ENCODE measurements at regions not wholly inside any gene's neighbourhood (a gene's known extent, or its start where the extent isn't known, plus 50 kb on each side); places are given as distances from the start of the nearest gene placed in this dataset.
"Not testable (repeated sequence)": the region's sequence is repeated elsewhere in the genome, so short reads cannot be mapped to it uniquely, and the experiment has no call there.

- Histone ChIP-seq H3K27ac (ENCODE audit: low read length) (no peak overlapping the region), H3K4me1 (ENCODE audit: low read length) (no peaks in the 10 kb centered on the region), H4K20me1 (ENCODE audit: insufficient read depth, low read length) (no peaks in the 10 kb centered on the region), H3K27me3 (ENCODE audit: low read depth, low read length) (no peaks in the 10 kb centered on the region), H3K9me3 (ENCODE audit: insufficient read depth, low read length) (no peaks in the 10 kb centered on the region), H3K79me2 (ENCODE audit: low read length) (no peaks in the 10 kb centered on the region), H3K4me3 (ENCODE audit: low read length) (no peak overlapping the region), H3K4me2 (ENCODE audit: low read length) (no peak overlapping the region), H3K9ac (ENCODE audit: low read length) (no peak overlapping the region), H3K36me3 (replicated peaks; ENCODE audit: low read depth, low read length) (no peaks in the 10 kb centered on the region), H2AFZ (ENCODE audit: low read depth, low read length) (no peak overlapping the region)
- no peak for TF ChIP-seq EZH2phosphoT487 (IDR thresholded peaks at IDR 0.05; ENCODE audit: low read depth)
- TF ChIP-seq, protein P1, sequence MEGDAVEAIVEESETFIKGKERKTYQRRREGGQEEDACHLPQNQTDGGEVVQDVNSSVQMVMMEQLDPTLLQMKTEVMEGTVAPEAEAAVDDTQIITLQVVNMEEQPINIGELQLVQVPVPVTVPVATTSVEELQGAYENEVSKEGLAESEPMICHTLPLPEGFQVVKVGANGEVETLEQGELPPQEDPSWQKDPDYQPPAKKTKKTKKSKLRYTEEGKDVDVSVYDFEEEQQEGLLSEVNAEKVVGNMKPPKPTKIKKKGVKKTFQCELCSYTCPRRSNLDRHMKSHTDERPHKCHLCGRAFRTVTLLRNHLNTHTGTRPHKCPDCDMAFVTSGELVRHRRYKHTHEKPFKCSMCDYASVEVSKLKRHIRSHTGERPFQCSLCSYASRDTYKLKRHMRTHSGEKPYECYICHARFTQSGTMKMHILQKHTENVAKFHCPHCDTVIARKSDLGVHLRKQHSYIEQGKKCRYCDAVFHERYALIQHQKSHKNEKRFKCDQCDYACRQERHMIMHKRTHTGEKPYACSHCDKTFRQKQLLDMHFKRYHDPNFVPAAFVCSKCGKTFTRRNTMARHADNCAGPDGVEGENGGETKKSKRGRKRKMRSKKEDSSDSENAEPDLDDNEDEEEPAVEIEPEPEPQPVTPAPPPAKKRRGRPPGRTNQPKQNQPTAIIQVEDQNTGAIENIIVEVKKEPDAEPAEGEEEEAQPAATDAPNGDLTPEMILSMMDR (IDR thresholded peaks at IDR 0.05; ENCODE audit: low read depth, low read length) = no peak
Observed at GRCh38 chr20:26279238-26279637, 582.6 kb upstream of the ZNF337 start.

- H3K36me3 ChIP-seq (replicated peaks; ENCODE audit: low read depth, low read length) = no peaks in the 10 kb centered on the region
- no peak overlapping the region for H2AFZ ChIP-seq (ENCODE audit: low read depth, low read length)
- no peaks in the 10 kb centered on the region for H3K79me2 ChIP-seq (ENCODE audit: low read length)
- H3K4me2 ChIP-seq (ENCODE audit: low read length) = no peak overlapping the region
- no peaks in the 10 kb centered on the region for H3K4me1 ChIP-seq (ENCODE audit: low read length)
- no peak overlapping the region for H3K27ac ChIP-seq (ENCODE audit: low read length)
- TF ChIP-seq EZH2phosphoT487 (IDR thresholded peaks at IDR 0.05; ENCODE audit: low read depth) = no peak
- TF ChIP-seq, protein P1 (IDR thresholded peaks at IDR 0.05; ENCODE audit: low read depth, low read length) = no peak
- no peaks in the 10 kb centered on the region for H3K27me3 ChIP-seq (ENCODE audit: low read depth, low read length)
- H3K9me3 ChIP-seq (ENCODE audit: insufficient read depth, low read length) = no peaks in the 10 kb centered on the region
- H3K4me3 ChIP-seq (ENCODE audit: low read length) = no peak overlapping the region
- no peak overlapping the region for H3K9ac ChIP-seq (ENCODE audit: low read length)
- no peaks in the 10 kb centered on the region for H4K20me1 ChIP-seq (ENCODE audit: insufficient read depth, low read length)
Observed at GRCh38 chr20:26277339-26277738, 580.7 kb upstream of the ZNF337 start.

DNA sequence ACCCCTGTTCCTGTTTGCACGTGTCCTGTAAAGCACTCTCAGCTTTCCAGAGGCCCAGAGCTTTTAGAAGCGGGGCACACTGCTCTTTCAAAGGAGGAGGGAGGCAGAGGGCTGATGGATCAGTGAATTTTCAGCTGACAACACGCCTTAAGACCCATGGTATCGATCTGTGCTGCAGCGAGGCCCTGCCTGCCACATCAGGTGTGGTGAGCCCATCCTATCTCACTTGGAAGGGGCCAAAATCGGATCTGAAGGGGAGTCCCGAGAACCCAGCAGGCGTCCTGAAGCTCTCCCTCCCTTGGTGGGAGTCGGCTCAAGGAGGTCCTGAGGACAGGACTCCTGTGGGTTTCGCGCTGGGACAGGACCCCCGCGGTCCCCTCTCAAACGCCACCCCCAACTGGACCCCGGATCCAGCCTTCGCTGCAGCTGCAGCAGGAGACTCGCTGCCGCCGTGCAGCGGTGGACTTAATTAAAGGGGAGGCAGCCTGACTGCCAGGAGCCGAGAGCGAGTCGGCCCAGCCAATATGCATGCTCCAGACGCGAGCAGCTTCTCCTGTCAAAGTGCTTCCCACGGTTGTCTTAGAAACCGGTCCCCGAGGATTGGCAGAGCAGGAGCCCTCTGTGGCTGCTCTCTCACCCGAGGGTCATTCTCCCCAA, 580.0 kb upstream of the ZNF337 start:
- no peaks in the 10 kb centered on the region for H3K9me3 ChIP-seq (ENCODE audit: insufficient read depth, low read length)
- no peaks in the 10 kb centered on the region for H3K4me1 ChIP-seq (ENCODE audit: low read length)
- H3K36me3 ChIP-seq (replicated peaks; ENCODE audit: low read depth, low read length) = no peaks in the 10 kb centered on the region
- H3K27me3 ChIP-seq (ENCODE audit: low read depth, low read length) = no peaks in the 10 kb centered on the region
- no peaks in the 10 kb centered on the region for H4K20me1 ChIP-seq (ENCODE audit: insufficient read depth, low read length)
- H3K79me2 ChIP-seq (ENCODE audit: low read length) = no peaks in the 10 kb centered on the region
- TF ChIP-seq, protein P1 (IDR thresholded peaks at IDR 0.05; ENCODE audit: low read depth, low read length) = no peak
- TF ChIP-seq EZH2phosphoT487 (IDR thresholded peaks at IDR 0.05; ENCODE audit: low read depth) = no peak
- H3K4me3 ChIP-seq (ENCODE audit: low read length) = no peak overlapping the region
- H3K4me2 ChIP-seq (ENCODE audit: low read length) = no peak overlapping the region
- H2AFZ ChIP-seq (ENCODE audit: low read depth, low read length) = no peak overlapping the region
- H3K27ac ChIP-seq (ENCODE audit: low read length) = no peak overlapping the region
- no peak overlapping the region for H3K9ac ChIP-seq (ENCODE audit: low read length)

- H3K27me3 ChIP-seq (ENCODE audit: low read depth, low read length); H3K9me3 ChIP-seq (ENCODE audit: insufficient read depth, low read length); H2AFZ ChIP-seq (ENCODE audit: low read depth, low read length); H4K20me1 ChIP-seq (ENCODE audit: insufficient read depth, low read length); H3K4me3 ChIP-seq (ENCODE audit: low read length); H3K4me2 ChIP-seq (ENCODE audit: low read length); H3K27ac ChIP-seq (ENCODE audit: low read length); H3K9ac ChIP-seq (ENCODE audit: low read length); H3K79me2 ChIP-seq (ENCODE audit: low read length); H3K4me1 ChIP-seq (ENCODE audit: low read length); H3K36me3 ChIP-seq (replicated peaks; ENCODE audit: low read depth, low read length): not testable (repeated sequence)
Observed at GRCh38 chr20:26268762-26269161, 572.1 kb upstream of the ZNF337 start.

GRCh38 chr20:26260925-26261324, 564.3 kb upstream of the ZNF337 start:
- H2AFZ ChIP-seq (ENCODE audit: low read depth, low read length); H3K9ac ChIP-seq (ENCODE audit: low read length); H3K27me3 ChIP-seq (ENCODE audit: low read depth, low read length); H3K79me2 ChIP-seq (ENCODE audit: low read length); H3K36me3 ChIP-seq (replicated peaks; ENCODE audit: low read depth, low read length); H3K4me1 ChIP-seq (ENCODE audit: low read length); H4K20me1 ChIP-seq (ENCODE audit: insufficient read depth, low read length); H3K4me2 ChIP-seq (ENCODE audit: low read length); H3K27ac ChIP-seq (ENCODE audit: low read length); H3K9me3 ChIP-seq (ENCODE audit: insufficient read depth, low read length); H3K4me3 ChIP-seq (ENCODE audit: low read length): not testable (repeated sequence)

DNA sequence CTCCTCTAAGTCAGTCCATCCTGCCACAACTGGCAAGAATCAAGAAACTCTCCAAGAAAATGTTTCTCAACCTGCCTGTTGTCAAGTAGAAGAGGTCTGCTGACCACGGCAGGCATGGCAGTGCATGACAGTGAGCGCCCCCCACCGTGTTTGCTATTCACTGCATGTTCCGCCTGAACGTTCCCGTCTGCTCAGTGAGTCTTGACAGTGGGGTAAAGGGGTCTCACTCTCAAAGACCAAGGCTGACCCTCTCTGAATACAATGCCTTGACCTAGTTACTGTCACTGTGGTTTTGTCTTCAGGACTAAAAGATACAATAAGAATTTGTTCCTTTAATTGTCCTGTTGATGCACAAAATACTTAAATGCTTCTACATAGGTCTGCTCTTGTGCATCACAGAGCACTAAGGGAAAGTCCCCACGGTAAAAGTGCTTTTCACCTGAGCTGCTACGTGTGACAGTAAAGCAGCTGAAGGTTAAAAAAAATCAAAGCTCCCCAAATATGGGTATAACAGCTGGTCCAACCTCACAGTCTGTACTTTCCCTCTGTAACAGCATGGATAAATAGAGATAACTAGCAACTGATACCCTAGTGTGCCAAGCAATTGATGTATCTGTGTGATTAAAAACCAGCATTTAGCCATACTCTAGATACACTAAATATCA, 555.8 kb upstream of the ZNF337 start:
- not testable (repeated sequence) for H3K9me3 ChIP-seq (ENCODE audit: insufficient read depth, low read length); H3K4me3 ChIP-seq (ENCODE audit: low read length); H3K4me1 ChIP-seq (ENCODE audit: low read length); H3K9ac ChIP-seq (ENCODE audit: low read length); H4K20me1 ChIP-seq (ENCODE audit: insufficient read depth, low read length); H2AFZ ChIP-seq (ENCODE audit: low read depth, low read length); H3K27me3 ChIP-seq (ENCODE audit: low read depth, low read length); H3K79me2 ChIP-seq (ENCODE audit: low read length); H3K4me2 ChIP-seq (ENCODE audit: low read length); H3K36me3 ChIP-seq (replicated peaks; ENCODE audit: low read depth, low read length); H3K27ac ChIP-seq (ENCODE audit: low read length)

- not testable (repeated sequence) for H3K36me3 ChIP-seq (replicated peaks; ENCODE audit: low read depth, low read length); H4K20me1 ChIP-seq (ENCODE audit: insufficient read depth, low read length); H3K4me2 ChIP-seq (ENCODE audit: low read length); H3K9me3 ChIP-seq (ENCODE audit: insufficient read depth, low read length); H3K4me1 ChIP-seq (ENCODE audit: low read length); H3K27me3 ChIP-seq (ENCODE audit: low read depth, low read length); H3K27ac ChIP-seq (ENCODE audit: low read length); H2AFZ ChIP-seq (ENCODE audit: low read depth, low read length); H3K79me2 ChIP-seq (ENCODE audit: low read length); H3K9ac ChIP-seq (ENCODE audit: low read length); H3K4me3 ChIP-seq (ENCODE audit: low read length)
Observed at GRCh38 chr20:26251376-26251775, 554.7 kb upstream of the ZNF337 start.

Data from OCI-LY3 (cell line).